ENCODE measurements at regions not wholly inside any gene's neighbourhood (a gene's known extent, or its start where the extent isn't known, plus 50 kb on each side); places are given as distances from the start of the nearest gene placed in this dataset.

GRCh38 chr18:53757328-53757727 lies 467.1 kb downstream of the MBD2 start:
- no peak overlapping the region for H3K4me3 ChIP-seq (ENCODE audit: low read depth, low read length)
- TF ChIP-seq CTCF (IDR thresholded peaks at IDR 0.05; ENCODE audit: insufficient read depth, low read length, missing control alignments), result no peak
- CTCF ChIA-PET, result interaction anchor here (0.6 kb wide), 1 partner anchor 153 kb away, joined by 3 read pairs; no protein-coding TSS in a partner anchor
- no peak for DNase-seq (ENCODE audit: low read depth, low spot score)
- POLR2A ChIA-PET, result no interaction called here

- ChIA-PET CTCF (no interaction called here), POLR2A (no interaction called here)
- H3K4me3 ChIP-seq (ENCODE audit: low read depth, low read length), result no peak overlapping the region
- DNase-seq (ENCODE audit: low read depth, low spot score), result no peak
- no peak for TF ChIP-seq CTCF (IDR thresholded peaks at IDR 0.05; ENCODE audit: insufficient read depth, low read length, missing control alignments)
These were observed 467.9 kb downstream of the MBD2 start for GRCh38 chr18:53756610-53756972.

- no peak overlapping the region for H3K4me3 ChIP-seq (ENCODE audit: low read depth, low read length)
- ChIA-PET CTCF (no interaction called here), POLR2A (no interaction called here)
- DNase-seq (ENCODE audit: low read depth, low spot score), result no peak
- no peak for TF ChIP-seq CTCF (IDR thresholded peaks at IDR 0.05; ENCODE audit: insufficient read depth, low read length, missing control alignments)
These were observed 468.4 kb downstream of the MBD2 start for GRCh38 chr18:53755914-53756609.

GRCh38 chr18:53754154-53754553 lies 470.3 kb downstream of the MBD2 start:
- DNase-seq (ENCODE audit: low read depth, low spot score), result no peak
- no peak for TF ChIP-seq CTCF (IDR thresholded peaks at IDR 0.05; ENCODE audit: insufficient read depth, low read length, missing control alignments)
- POLR2A ChIA-PET, result no interaction called here
- CTCF ChIA-PET, result no interaction called here
- H3K4me3 ChIP-seq (ENCODE audit: low read depth, low read length), result no peak overlapping the region

GRCh38 chr18:53753601-53754000 lies 470.9 kb downstream of the MBD2 start:
- H3K4me3 ChIP-seq (ENCODE audit: low read depth, low read length), result no peak overlapping the region
- ChIA-PET CTCF (no interaction called here), POLR2A (no interaction called here)
- TF ChIP-seq CTCF (IDR thresholded peaks at IDR 0.05; ENCODE audit: insufficient read depth, low read length, missing control alignments), result no peak
- DNase-seq (ENCODE audit: low read depth, low spot score), result no peak

- no peak for DNase-seq (ENCODE audit: low read depth, low spot score)
- TF ChIP-seq CTCF (IDR thresholded peaks at IDR 0.05; ENCODE audit: insufficient read depth, low read length, missing control alignments), result no peak
- CTCF ChIA-PET, result no interaction called here
- POLR2A ChIA-PET, result no interaction called here
- no peak overlapping the region for H3K4me3 ChIP-seq (ENCODE audit: low read depth, low read length)
These were observed 471.6 kb downstream of the MBD2 start for GRCh38 chr18:53752781-53753367.

All from AG04449 (cell line).